Natural killer cell (primary cell): ENCODE measurements at regions not wholly inside any gene's neighbourhood (a gene's known extent, or its start where the extent isn't known, plus 50 kb on each side); places are given as distances from the start of the nearest gene placed in this dataset.

Source experiments
- ATAC-seq, 3 donors: fragments of 150-1000 bp in 2 of 3; fragments of 200-7000 bp in 1 of 3; cut with Tn5 transposase; 1 replicate in 1 of 3; 2 replicates in 2 of 3; pipeline ENCODE4 v1.10.0; 2021; ENCODE audit warnings: mild to moderate bottlenecking in 2 of 3, moderate library complexity in 2 of 3
- DNase-seq, 2 donors: peaks; one replicate each; pipeline versions ENCODE4 v3.0.0 to v3.0.0-alpha.2; 2013 to 2021; ENCODE audit warnings: mixed read lengths in 1 of 2
- H3K27ac ChIP-seq: one replicate; pipeline ENCODE4 v1.5.1; 2013; ENCODE audit warnings: mild to moderate bottlenecking, low read length
- H3K27me3 ChIP-seq: one replicate; pipeline ENCODE4 v1.6.1; 2013; ENCODE audit warnings: low read length; ENCODE audit not compliant: control insufficient read depth, insufficient read depth
- H3K36me3 ChIP-seq: one replicate; pipeline ENCODE4 v1.6.1; 2013; ENCODE audit warnings: low read length; ENCODE audit not compliant: control insufficient read depth, insufficient read depth
- H3K4me1 ChIP-seq: one replicate; pipeline ENCODE4 v1.6.1; 2013; ENCODE audit warnings: low read length; ENCODE audit not compliant: control insufficient read depth, insufficient read depth
- H3K4me3 ChIP-seq: one replicate; pipeline ENCODE4 v1.5.1; 2013; ENCODE audit warnings: low read length
- H3K9me3 ChIP-seq: one replicate; pipeline ENCODE4 v1.6.1; 2013; ENCODE audit warnings: low read length; ENCODE audit not compliant: control insufficient read depth, insufficient read depth
- H3K27ac Mint-ChIP-seq, 2 donors: one replicate each; pipeline ENCODE4 v1.8.0; 2022; ENCODE audit warnings: mild to moderate bottlenecking in 2 of 2, mixed read lengths in 2 of 2, moderate library complexity in 1 of 2
- H3K27me3 Mint-ChIP-seq, 2 donors: one replicate each; pipeline ENCODE4 v1.8.0; 2022; ENCODE audit warnings: low read depth in 2 of 2, mixed read lengths in 2 of 2
- H3K36me3 Mint-ChIP-seq: one replicate; pipeline ENCODE4 v1.8.0; 2022; ENCODE audit warnings: mixed read lengths
- H3K4me1 Mint-ChIP-seq, 2 donors: one replicate each; pipeline ENCODE4 v1.8.0; 2022; ENCODE audit warnings: mixed read lengths in 2 of 2
- H3K4me3 Mint-ChIP-seq: one replicate; pipeline ENCODE4 v1.8.0; 2022; ENCODE audit warnings: mild to moderate bottlenecking, moderate library complexity, mixed read lengths
- H3K9me3 Mint-ChIP-seq, 2 donors: one replicate each; pipeline ENCODE4 v1.8.0; 2022; ENCODE audit warnings: mixed read lengths in 2 of 2
- CTCF ChIP-seq: fragments of 200-600 bp; IDR thresholded peaks from one replicate; pipeline ENCODE4 v1.8.0; 2022; ENCODE audit warnings: antibody characterized with exemption
- WGBS: methylation state at CpG from one replicate; pipeline ENCODE4 v1.1.7; 2013; ENCODE audit warnings: missing lambda C conversion rate; ENCODE audit not compliant: insufficient coverage; 5-methylcytosine and 5-hydroxymethylcytosine counted together
- intact Hi-C: fragments of 100-400 bp; cut with micrococcal nuclease; formaldehyde crosslinking; loops from one replicate; pipeline ENCODE4 v1.14.2; 2022

DNA sequence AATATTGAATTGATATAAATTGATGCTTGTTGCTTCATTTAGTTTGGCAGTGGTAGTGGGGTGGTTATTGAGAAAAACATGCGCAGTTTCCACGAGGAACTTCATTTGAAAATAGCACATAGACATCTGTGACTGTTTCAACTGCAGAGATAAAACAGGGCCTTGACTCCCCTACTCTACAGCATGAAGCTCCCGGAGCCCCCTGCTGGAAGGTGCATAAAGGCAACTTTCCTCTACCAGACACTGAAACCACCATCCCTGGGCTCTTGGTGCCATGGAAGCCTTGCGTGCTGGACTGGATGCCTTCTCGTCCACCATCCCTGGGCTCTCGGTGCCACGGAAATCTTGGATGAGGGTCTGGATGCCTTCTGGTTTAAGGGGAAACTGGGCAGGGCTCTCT lies 195.9 kb downstream of the CSNK2A3 start:
- no peak for ATAC-seq
- H3K9me3 Mint-ChIP-seq, result no peaks in the 10 kb centered on the region

DNA sequence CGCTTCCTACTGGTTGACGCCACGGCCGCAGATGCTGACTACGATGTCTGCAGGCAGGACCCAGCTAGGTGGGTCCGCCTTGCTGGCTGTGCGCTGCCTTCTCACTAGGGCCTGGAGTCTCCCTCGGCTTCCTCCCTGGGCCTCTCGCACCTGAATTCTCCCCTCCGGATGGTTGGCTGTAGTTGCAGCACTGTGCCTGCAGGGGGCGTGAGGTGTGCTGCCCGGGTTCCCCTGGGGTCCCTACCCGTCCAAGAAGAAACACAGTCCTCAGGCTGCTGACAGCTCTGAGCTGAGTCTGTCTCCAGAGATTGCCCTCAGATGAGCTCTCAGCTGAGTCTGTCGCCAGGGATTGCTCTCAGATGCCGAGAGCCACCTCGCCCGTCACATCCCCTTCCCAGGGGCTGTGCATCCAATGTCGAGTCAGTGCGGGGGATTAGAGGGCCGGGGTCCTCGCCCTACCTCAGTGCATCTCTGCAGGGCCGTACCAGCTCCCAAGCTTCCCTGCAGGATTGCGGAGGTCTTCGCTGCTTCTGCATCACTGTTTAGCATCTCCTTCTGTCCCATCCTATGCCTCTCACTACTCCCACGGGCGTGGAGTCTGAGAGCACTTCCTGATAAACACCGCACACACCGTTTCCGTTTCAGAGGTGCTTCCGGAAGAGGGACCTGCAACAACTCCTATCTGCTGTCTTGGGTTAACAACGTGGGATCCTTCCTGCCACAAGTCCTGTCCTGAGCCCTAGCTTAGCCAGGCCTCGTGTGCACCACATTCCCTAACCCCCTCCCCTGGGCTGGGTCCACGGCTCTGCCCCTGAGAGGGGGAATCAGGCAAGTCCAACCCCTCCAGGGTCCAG lies 196.9 kb downstream of the CSNK2A3 start:
- ATAC-seq (peak in 1 of 3 donors; percentile 34), DNase-seq (peak in 1 of 2 donors; percentile 74)
- H3K4me1 ChIP-seq, result no peaks in the 10 kb centered on the region
- no peak overlapping the region for H3K27ac ChIP-seq
- TF ChIP-seq CTCF, result peak; percentile 40
- H3K4me3 Mint-ChIP-seq, result no peak overlapping the region
- no peaks in the 10 kb centered on the region for H3K9me3 Mint-ChIP-seq
- no peak overlapping the region for H3K4me3 ChIP-seq
- 65% methylated on average over 33 of the region's 33 CpGs for WGBS
- H3K36me3 Mint-ChIP-seq, result no peaks in the 10 kb centered on the region
- intact Hi-C loops, result no loop called here
- peaks cover 0 to 7% of the 10 kb centered on the region in 2 donors for H3K4me1 Mint-ChIP-seq
- H3K27me3 Mint-ChIP-seq, result peaks cover 0 to 12% of the 10 kb centered on the region in 2 donors
- H3K36me3 ChIP-seq, result no peaks in the 10 kb centered on the region
- H3K27me3 ChIP-seq, result no peaks in the 10 kb centered on the region
- no peaks in the 10 kb centered on the region for H3K9me3 ChIP-seq
- H3K27ac Mint-ChIP-seq, result no peak overlapping the region

More for the DNA sequence above, 195.9 kb downstream of the CSNK2A3 start:
- peak in 1 of 2 donors; percentile 82 for DNase-seq
- H3K4me3 Mint-ChIP-seq, result no peak overlapping the region
- 87% methylated on average over 7 of the region's 7 CpGs for WGBS
- H3K36me3 Mint-ChIP-seq, result no peaks in the 10 kb centered on the region
- H3K27ac ChIP-seq, result no peak overlapping the region
- TF ChIP-seq CTCF, result no peak
- peaks cover 5 to 17% of the 10 kb centered on the region in 2 donors for H3K27me3 Mint-ChIP-seq
- H3K4me1 ChIP-seq, result no peaks in the 10 kb centered on the region
- no peaks in the 10 kb centered on the region for H3K27me3 ChIP-seq
- no peaks in the 10 kb centered on the region for H3K36me3 ChIP-seq
- H3K4me3 ChIP-seq, result no peak overlapping the region
- no peak overlapping the region for H3K27ac Mint-ChIP-seq
- H3K4me1 Mint-ChIP-seq, result peaks cover 0 to 7% of the 10 kb centered on the region in 2 donors
- no peaks in the 10 kb centered on the region for H3K9me3 ChIP-seq
- intact Hi-C loops, result no loop called here

GRCh38 chr11:11152877-11153276 lies 200.2 kb downstream of the CSNK2A3 start:
- Histone ChIP-seq H3K4me3 (no peak overlapping the region), H3K27ac (no peak overlapping the region), H3K9me3 (no peaks in the 10 kb centered on the region), H3K36me3 (no peaks in the 10 kb centered on the region), H3K27me3 (no peaks in the 10 kb centered on the region), H3K4me1 (peaks cover 27% of the 10 kb centered on the region)
- Mint-ChIP-seq H3K4me1 (peaks cover 14 to 21% of the 10 kb centered on the region in 2 donors), H3K27me3 (peaks cover 2 to 9% of the 10 kb centered on the region in 2 donors), H3K4me3 (no peak overlapping the region), H3K9me3 (no peaks in the 10 kb centered on the region), H3K27ac (no peak overlapping the region), H3K36me3 (no peaks in the 10 kb centered on the region)
- TF ChIP-seq CTCF, result no peak
- DNase-seq, result no peak
- 88% methylated on average over 4 of the region's 4 CpGs for WGBS
- ATAC-seq, result no peak
- intact Hi-C loops, result no loop called here
